GM18858 (cell line): ENCODE measurements at regions not wholly inside any gene's neighbourhood (a gene's known extent, or its start where the extent isn't known, plus 50 kb on each side); places are given as distances from the start of the nearest gene placed in this dataset.
"Not testable (repeated sequence)": the region's sequence is repeated elsewhere in the genome, so short reads cannot be mapped to it uniquely, and the experiment has no call there.

ENCODE experiments used
- ATAC-seq: cut with Tn5 transposase; IDR thresholded peaks from one replicate; pipeline ENCODE4 v1.9.1; 2021; ENCODE audit not compliant: unreplicated experiment

DNA sequence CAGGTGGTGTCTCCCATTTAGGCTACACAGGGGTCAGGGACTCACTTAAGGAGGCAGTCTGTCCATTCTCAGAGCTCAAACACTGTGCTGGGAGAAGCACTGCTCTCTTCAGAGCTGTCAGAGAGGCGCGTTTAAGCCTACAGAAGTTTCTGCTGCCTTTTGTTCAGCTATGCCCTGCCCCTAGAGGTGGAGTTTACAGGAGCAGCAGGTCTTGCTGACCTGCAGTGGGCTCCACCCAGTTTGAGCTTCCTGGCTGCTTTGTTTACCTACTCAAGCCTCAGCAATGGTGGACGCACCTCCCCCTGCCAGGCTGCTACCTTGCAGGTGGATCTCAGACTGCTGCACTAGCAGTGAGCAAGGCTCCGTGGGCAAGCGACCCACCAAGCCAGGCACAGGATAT is 260.1 kb downstream of the MEF2C start:
- ATAC-seq: not testable (repeated sequence)

DNA sequence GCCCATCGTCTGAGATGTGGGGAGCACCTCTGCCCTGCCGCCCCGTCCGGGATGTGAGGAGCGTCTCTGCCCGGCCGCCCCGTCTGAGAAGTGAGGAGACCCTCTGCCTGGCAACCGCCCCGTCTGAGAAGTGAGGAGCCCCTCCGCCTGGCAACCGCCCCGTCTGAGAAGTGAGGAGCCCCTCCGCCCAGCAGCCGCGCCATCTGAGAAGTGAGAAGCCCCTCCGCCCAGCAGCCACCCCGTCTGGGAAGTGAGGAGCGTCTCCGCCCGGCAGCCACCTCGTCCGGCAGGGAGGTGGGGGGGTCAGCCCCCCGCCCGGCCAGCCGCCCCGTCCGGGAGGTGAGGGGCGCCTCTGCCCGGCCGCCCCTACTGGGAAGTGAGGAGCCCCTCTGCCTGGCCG is 267.2 kb downstream of the MEF2C start:
- ATAC-seq: not testable (repeated sequence)

DNA sequence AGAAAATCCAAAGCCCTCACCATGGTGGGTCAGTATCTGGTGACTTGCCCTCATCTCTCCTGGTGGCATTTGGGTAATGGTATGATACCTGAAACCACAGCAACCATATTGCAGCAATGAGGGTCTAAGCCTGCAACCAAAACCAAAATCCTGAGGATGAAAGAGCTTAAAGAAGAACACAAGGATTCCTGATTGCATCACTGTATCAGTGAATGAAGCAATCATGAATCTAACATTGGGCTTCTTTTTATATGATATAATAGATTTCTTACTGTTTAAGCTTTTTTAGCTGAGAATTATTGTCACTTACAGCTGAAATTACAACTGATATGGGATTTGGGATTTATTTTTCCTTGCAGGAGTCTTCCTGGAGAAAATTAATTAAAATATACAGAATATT is 269.9 kb downstream of the MEF2C start:
- ATAC-seq: no peak

DNA sequence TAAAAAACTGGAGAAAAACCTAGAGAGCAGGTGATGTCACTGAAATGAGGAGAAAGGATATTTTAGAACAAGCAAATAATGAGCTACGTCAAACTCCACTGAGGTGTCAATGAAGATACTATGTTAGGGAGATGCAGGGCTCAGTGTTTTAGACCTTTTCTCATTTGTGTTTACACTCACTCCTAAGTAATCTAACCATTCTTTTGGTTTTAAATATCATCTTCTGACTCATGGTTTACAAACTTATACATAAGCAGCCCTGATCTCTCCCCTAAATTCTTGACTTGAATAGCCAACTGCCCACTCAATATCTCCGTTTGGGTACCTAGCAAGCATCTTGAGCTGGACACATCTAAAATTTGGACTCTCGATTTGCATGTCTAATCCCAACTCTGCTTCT is 272.4 kb downstream of the MEF2C start:
- ATAC-seq: no peak

DNA sequence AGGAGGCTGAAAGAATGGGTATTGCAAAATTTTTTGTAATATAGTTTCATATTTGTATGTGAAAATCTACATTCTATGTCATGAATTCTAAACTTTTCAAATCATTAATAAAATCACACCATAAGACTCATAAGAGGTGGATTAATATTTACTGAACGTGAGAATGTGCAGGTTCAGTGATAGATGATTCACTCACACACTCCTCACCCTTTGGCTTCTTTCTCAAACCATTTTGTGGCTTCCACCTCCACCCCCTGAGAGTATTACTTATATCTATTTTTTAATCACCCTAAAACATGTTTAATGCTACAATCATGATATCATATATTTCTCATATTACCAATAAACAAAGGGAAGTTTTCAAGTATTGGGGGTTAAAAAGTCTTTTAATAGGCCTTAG is 275.5 kb downstream of the MEF2C start:
- no peak for ATAC-seq

DNA sequence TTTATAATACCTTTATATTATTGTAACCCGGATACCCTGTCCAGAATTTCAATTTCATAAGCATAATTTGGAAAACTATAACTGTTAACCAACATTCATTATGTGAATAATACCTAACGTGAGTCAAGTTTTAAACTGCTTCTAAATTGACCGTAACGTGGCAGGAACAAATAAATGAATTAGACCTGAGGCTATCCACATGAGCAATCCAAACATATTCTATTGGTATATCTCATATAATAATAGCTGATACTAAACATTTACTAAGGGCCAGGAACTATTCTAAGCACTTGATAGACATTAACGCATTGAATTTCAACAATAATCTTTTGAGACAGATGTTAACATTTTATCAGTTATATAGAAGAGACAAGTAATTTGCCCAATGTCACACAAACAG is 276.4 kb downstream of the MEF2C start:
- no peak for ATAC-seq

DNA sequence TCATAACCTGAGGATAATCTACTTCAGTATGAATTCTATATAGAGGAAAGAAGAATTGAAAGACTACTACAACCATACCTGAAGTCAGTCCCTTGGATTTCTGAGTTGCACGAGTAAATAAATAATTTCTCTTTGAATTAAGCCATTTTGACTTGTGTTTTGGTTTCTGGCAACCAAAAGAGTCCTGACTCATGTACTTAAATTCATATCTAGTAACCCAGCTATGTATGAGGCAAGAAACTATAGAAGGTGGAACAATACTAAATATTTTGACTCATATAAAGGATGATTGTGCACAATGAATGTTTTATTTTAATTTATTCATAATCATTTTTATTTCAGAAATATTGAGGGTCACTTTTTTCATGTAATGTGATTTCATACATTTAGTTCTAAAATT is 276.8 kb downstream of the MEF2C start:
- no peak for ATAC-seq

DNA sequence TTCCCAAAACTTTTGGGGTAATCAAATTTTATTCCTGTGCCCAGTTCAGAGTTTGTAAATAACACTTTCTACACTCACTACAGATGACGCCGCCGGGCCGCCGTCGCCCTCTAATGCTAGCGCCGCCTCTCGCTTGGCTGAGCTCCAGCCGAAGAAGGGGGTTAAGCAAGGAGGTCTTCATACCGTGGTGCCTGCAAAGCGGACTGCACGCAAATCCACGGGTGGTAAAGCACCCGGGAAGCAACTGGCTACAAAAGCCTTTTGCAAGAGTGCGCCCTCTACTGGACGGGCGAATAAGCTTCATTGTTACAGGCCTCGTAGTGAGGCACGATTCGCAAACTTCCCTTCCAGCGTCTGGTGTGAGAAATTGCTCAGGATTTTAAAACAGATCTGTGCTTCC is 280.4 kb downstream of the MEF2C start:
- no peak for ATAC-seq

DNA sequence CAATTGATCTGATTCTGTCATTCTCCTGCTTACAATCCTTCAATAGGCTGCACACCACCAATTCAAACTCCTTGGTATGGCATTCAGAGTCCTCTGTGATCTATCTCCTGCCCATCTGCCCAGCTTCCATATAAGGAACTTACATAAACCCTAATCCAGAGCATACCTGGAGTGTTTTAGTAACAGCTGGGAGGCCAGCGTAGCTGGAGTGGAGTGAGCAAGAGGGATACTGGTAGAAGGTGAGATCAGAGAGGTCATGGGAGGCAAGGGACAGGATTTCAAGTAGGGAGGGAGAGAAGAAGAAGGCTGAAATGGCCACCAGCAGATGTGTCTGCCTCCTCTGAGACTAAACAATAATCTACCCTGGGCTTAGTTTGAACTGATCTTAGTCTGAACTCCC is 288.5 kb downstream of the MEF2C start:
- no peak for ATAC-seq

DNA sequence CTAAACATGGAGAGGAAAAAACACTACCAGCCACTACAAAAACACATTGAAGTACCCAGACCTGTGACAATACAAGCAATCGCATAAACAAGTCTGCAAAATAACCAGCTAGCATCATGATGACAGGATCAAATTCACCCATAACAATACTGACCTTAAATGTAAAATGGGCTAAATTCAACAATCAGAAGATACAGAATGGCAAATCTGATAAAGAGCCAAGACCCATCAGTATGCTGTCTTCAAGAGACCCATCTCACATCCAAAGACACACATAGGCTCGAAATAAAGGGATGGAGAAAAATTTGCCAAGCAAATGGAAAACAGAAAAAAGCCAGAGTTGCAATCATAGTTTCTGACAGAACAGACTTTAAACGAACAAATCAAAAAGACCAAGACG is 294.4 kb downstream of the MEF2C start:
- ATAC-seq: no peak

DNA sequence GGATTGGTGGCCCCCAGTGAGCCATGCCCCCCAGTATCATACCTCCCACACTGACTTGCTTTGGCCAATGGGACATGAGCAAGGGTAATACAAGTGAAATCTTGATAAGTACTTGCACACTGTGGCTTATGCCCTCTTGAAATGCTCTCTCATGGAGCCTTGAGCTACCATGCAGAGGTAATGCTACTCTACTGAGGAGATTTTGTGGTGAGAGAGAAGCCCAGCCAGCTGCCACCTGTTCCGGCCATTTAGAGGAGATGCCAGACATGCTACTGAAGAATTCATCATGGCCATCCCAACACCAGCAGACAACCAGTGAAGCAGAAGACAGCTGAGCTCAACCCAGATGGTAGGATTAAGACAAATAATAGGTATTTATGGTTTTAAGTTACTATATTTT is 299.5 kb downstream of the MEF2C start:
- ATAC-seq: no peak

DNA sequence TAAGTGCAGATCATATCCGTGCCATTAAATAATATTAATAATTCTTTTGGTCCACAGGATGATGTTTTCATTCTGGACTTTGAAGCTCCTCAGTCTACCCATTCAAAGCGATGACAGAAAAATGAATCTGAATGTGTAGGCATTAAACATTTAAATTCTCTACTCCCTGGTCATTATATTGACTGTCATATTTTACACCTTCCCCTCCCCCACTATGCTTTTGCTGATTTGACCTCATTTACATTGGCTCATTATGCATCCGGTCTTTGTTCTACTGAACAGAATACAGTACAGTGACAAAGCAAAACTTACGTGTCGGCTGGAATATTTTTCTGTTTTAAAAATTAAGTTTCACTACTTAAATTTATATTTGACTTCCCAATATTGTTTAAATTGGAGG is 289.7 kb upstream of the TMEM161B start:
- ATAC-seq: no peak

DNA sequence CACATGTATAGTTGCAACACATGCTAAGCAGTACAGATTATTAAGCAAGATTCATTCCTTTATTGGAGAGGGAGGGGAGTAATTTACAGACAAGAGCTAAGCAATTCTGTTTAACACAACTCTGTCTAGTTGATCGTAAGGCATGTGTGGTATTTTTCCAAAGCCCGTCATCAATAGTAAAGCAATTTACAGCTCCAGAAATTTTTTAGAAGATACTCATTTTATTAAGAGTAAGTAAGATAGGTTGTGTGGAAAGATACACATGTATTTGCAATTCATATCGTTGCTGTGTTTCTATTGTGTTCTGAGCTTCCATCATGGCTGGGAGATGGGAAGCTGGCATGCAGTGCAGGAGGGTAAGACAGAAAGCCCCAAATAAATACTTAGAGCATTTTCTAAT is 289.2 kb upstream of the TMEM161B start:
- ATAC-seq: no peak

DNA sequence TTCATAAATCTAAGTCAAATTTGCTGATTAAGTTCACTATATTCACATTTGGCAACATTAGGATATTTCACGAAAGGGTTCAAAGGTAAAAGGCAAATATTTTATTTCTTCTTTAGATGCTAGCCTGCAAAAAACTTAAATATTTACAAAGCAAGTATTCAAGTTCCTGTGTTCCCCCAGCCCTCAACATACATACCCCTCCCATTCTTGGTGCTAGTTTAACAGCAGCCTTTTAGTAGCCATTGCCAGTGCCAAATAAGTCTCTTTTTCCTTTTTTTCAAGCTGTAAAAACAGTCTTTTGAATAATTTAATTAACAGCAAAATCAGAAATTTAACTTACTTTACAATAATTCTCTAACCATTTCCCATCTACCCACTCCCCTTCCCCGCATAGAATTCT is 288.5 kb upstream of the TMEM161B start:
- ATAC-seq: no peak

DNA sequence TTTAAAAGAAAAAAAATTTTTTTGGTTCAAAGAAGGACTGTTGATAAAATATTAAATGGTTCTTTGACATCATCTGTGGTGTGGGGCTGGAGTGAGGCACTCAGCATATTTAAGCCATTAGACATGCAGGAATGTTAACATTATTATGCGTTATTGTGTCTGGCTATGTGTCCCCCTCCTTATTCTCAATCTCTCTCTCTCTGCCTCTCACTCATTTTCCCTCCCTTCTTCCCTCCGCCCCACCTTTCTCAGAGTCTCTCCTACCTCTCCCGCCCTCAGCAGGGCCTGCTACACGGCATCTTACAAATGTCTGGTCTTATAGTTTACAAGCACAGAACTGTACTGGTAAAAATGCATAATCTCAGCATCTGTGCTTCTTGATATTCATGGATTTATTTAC is 287.8 kb upstream of the TMEM161B start:
- no peak for ATAC-seq

DNA sequence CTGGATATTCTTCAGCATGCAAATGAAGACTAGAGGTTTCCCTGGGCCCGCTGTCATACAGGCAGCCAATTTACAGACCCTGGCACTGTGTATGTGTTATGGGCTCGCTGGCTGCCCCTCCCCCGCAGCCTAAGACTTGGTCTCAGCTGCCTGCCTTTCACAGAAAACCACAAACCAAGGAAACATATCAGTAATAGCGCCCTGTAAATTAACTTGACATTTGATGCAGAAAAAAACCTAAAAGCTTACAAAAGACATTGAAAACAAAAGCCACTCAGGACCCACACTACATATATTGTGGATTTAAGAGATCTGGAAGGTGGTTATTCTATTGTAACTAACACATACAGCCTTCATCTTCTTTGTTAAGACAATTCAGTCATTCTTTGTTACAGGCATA is 287.0 kb upstream of the TMEM161B start:
- ATAC-seq: no peak

DNA sequence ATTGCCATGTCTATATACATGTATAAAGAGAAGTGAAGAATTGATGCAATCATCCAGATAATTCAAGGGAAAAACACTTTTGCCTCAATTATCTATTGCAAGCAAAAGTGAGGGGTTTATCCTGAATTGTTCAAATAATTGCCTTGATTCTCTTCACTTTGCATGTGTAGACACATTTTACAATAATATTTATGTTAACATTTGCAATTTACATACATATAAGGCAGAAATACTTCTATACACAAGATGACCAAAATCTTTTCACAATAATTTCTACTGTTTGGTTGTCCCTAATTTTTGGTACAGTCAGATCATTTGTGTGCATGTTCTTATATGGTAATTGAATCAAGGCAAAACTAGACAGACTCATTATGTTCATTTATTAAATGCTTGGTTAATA is 285.3 kb upstream of the TMEM161B start:
- no peak for ATAC-seq

DNA sequence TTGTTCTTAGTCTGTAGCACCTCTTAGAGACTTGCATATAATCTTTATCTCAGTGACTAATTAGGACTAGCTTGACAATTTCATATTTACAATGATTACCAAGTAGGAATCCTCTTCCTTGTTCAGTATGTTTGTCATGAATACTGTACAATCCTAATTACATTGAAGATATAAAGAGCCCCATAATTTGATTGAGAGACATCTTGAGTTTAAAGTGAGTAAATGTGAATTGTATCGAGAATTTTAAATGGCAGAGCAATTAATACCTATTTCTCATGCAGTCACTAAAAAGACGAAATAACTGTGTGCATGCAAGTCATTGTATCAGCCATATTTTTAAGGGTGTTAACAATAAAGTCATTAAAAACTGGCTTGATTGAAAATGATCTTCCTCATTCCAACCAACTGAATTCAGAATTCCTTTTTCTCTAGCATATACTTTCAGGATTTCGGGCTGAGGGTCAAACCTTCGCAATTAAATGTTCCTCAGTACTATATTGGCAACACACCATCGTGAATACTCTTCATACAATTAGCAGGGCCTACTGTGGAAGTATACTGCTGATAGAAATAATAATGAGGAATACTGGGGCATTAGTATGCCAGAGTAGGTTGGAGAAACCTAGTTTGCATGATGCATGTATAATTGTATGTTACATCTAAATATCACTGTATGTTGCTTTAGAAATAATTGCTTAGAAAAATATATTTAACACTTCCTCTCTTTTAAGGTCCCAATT is 284.7 kb upstream of the TMEM161B start:
- no peak for ATAC-seq

DNA sequence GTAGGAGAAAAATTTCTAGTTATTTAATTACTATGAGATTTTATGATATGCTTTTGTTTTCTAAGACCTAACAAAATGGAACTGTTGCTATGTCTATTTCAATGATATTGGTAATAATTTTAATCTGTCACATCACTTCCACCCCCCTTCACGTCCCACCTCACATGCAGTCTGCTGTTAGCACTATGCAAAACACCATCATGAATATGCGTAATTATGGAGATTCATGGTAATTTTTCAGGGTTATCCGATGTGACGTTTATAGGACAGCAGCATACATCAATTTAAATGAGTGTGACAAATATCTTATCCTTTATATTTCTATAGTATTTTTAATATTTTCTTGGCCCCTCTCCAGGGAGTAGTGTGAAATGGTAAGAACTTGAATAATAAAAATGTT is 283.8 kb upstream of the TMEM161B start:
- ATAC-seq: no peak

DNA sequence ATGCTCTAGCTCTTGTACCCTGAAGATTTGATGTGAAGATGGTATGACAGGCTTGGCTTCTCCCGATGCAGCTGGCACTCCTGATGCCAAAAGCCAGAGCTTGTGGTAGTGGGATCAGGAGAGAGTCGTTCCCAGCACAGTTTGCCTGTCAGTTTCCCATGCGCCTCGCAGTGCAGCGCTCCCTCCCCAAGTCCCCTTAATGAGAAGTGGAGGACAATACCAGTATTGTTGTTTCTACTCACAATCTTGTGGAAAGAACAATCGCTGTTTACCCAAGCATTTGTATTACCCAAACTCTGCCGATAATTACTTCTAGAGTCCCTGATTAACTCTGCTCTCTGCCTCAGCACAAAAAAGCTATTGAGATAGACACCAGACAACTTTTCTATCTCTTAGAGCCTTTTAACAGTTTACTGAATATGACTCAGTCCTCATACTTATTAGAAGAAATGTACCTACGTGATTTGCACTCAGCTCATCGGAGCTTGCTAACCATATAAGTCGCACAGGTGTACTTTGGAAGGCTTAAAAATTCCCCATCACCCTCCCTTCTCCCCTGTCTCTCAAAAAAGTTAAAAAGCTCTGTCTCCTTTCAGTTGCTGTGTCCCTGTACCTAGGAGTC is 283.2 kb upstream of the TMEM161B start:
- ATAC-seq: no peak

DNA sequence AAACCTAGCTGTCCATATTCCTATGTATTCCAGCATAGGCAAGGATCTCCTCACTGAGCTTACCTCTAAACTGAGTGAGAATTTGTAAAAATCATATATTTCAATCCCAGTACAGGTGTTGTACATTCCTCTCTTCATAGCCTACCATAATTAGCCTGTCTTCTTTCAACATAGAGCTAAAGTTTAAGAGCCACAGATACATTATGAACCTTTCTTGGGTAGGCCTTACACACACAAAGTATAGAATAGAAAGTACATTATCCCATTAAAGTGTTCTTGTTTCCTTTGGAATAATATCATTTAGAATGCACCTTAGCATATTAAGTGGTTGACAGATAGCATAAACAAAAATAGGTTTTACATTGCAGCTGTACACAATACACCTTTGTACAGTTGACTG is 282.1 kb upstream of the TMEM161B start:
- ATAC-seq: no peak

DNA sequence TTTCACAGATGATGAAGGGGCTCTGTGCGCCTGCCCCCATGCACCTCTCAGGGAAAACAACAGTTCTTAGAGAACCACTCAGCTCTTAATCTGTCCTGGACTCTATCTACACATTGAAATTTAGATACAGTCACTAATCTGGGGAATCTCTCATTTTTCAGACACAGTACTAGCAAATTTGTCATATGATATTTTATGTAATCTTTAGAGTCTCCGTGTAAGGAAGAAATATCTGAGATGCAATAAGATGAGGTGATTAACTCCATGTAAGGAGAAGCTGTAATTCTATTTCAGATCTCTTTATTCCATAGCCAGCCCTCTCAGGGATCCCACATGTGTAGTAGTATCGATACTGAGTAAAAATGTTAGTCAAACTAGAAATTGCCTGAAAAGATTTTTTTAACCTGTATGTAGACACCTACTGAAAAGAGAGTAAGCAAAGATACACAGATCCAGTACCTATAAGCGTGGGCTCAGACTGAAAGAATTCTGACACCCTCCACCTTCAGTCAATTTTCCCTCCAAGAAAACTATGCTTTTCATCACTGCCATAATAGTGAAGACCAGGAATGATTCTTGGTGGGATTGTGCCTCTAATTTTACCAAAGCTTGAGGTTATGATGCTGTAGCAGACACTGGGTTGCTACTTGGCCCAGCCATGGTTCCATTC is 279.6 kb upstream of the TMEM161B start:
- no peak for ATAC-seq

DNA sequence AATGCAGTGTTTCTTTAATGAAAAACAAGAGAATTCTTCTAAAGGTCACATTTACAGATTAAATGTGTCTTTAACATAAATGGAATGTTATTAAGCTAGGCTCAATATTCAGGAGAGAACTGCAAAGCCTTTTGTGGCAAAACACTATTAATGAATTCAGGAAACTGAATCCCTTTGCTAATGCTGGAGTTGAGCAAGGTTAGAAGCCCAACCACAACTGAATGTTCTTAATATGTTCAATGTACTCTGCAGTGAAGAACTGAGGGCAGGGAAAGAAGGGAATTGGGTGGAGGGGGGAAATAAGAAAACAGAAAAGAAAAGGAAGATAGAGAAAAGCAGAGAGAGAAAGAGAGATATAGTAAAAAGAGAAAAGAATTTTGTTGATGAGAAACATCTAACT is 276.7 kb upstream of the TMEM161B start:
- no peak for ATAC-seq
